Muscle layer of duodenum (tissue), 2 donors: ENCODE measurements at regions not wholly inside any gene's neighbourhood (a gene's known extent, or its start where the extent isn't known, plus 50 kb on each side); places are given as distances from the start of the nearest gene placed in this dataset.
"Not testable (repeated sequence)": the region's sequence is repeated elsewhere in the genome, so short reads cannot be mapped to it uniquely, and the experiment has no call there.

ENCODE experiments used
- H3K27ac ChIP-seq: one replicate; pipeline ENCODE4 v1.7.0; 2013; ENCODE audit warnings: mild to moderate bottlenecking, low read length
- H3K27me3 ChIP-seq: one replicate; pipeline ENCODE4 v1.7.0; 2013; ENCODE audit warnings: low read depth, mild to moderate bottlenecking, control low read depth, low read length
- H3K36me3 ChIP-seq, 2 donors: one replicate each; pipeline ENCODE4 v1.7.0; 2013; ENCODE audit warnings: low read length in 2 of 2, control low read depth in 1 of 2, mild to moderate bottlenecking in 1 of 2; ENCODE audit not compliant: insufficient read depth in 2 of 2, control insufficient read depth in 1 of 2
- H3K4me1 ChIP-seq, 2 donors: one replicate each; pipeline ENCODE4 v1.7.0; 2013; ENCODE audit warnings: low read length in 2 of 2, mild to moderate bottlenecking in 2 of 2, control low read depth in 1 of 2, moderate library complexity in 1 of 2; ENCODE audit not compliant: insufficient read depth in 2 of 2, control insufficient read depth in 1 of 2
- H3K4me3 ChIP-seq, 2 donors: one replicate each; pipeline ENCODE4 v1.7.0; 2013; ENCODE audit warnings: low read length in 2 of 2, low read depth in 1 of 2, mild to moderate bottlenecking in 1 of 2
- H3K9me3 ChIP-seq, 2 donors: one replicate each; pipeline ENCODE4 v1.7.0; 2013; ENCODE audit warnings: low read length in 2 of 2, control low read depth in 1 of 2, mild to moderate bottlenecking in 1 of 2; ENCODE audit not compliant: control insufficient read depth in 1 of 2
- donor health status: healthy.

GRCh38 chr12:116375278-116375842 lies 97.9 kb upstream of the MED13L start:
- H3K4me3 ChIP-seq = no peak overlapping the region
- H3K36me3 ChIP-seq = no peaks in the 10 kb centered on the region
- no peaks in the 10 kb centered on the region for H3K9me3 ChIP-seq
- peaks cover 4 to 7% of the 10 kb centered on the region in 2 donors for H3K4me1 ChIP-seq
- no peaks in the 10 kb centered on the region for H3K27me3 ChIP-seq
- H3K27ac ChIP-seq = no peak overlapping the region

- no peak overlapping the region for H3K27ac ChIP-seq
- peaks cover 7 to 9% of the 10 kb centered on the region in 2 donors for H3K4me1 ChIP-seq
- H3K27me3 ChIP-seq = no peaks in the 10 kb centered on the region
- H3K4me3 ChIP-seq = no peak overlapping the region
- H3K36me3 ChIP-seq = no peaks in the 10 kb centered on the region
- H3K9me3 ChIP-seq = no peaks in the 10 kb centered on the region
Measured at GRCh38 chr12:116376354-116377193, 99.1 kb upstream of the MED13L start.

GRCh38 chr12:116377194-116377571 lies 99.7 kb upstream of the MED13L start:
- H3K9me3 ChIP-seq = not testable (repeated sequence)

GRCh38 chr12:116378002-116378401 lies 100.5 kb upstream of the MED13L start:
- no peaks in the 10 kb centered on the region for H3K9me3 ChIP-seq
- H3K36me3 ChIP-seq = no peaks in the 10 kb centered on the region
- H3K27me3 ChIP-seq = no peaks in the 10 kb centered on the region
- peaks cover 10 to 24% of the 10 kb centered on the region in 2 donors for H3K4me1 ChIP-seq
- no peak overlapping the region for H3K27ac ChIP-seq
- no peak overlapping the region for H3K4me3 ChIP-seq

More at GRCh38 chr12:116377194-116377571, 99.7 kb upstream of the MED13L start:
- H3K4me3 ChIP-seq, H3K27me3 ChIP-seq, H3K27ac ChIP-seq, H3K36me3 ChIP-seq: not testable (repeated sequence)
- peaks cover 7 to 16% of the 10 kb centered on the region in 2 donors for H3K4me1 ChIP-seq

GRCh38 chr12:116380108-116380507 lies 102.6 kb upstream of the MED13L start:
- Histone ChIP-seq H3K9me3 (no peaks in the 10 kb centered on the region), H3K27ac (no peak overlapping the region), H3K4me1 (peaks cover 10 to 31% of the 10 kb centered on the region in 2 donors), H3K36me3 (no peaks in the 10 kb centered on the region), H3K27me3 (no peaks in the 10 kb centered on the region), H3K4me3 (no peak overlapping the region)

GRCh38 chr12:116380740-116381139 lies 103.2 kb upstream of the MED13L start:
- not testable (repeated sequence) for H3K36me3 ChIP-seq, H3K9me3 ChIP-seq, H3K4me3 ChIP-seq, H3K27ac ChIP-seq, H3K27me3 ChIP-seq
- H3K4me1 ChIP-seq = peaks cover 10 to 31% of the 10 kb centered on the region in 2 donors

GRCh38 chr12:116381240-116381743 lies 103.8 kb upstream of the MED13L start:
- Histone ChIP-seq H3K36me3 (no peaks in the 10 kb centered on the region), H3K4me1 (peaks cover 7 to 31% of the 10 kb centered on the region in 2 donors), H3K27ac (no peak overlapping the region), H3K9me3 (no peaks in the 10 kb centered on the region), H3K4me3 (no peak overlapping the region), H3K27me3 (no peaks in the 10 kb centered on the region)

GRCh38 chr12:116381744-116382685 lies 104.5 kb upstream of the MED13L start:
- H3K4me1 ChIP-seq = peaks cover 3 to 26% of the 10 kb centered on the region in 2 donors
- H3K9me3 ChIP-seq = no peaks in the 10 kb centered on the region
- no peak overlapping the region for H3K27ac ChIP-seq
- H3K27me3 ChIP-seq = no peaks in the 10 kb centered on the region
- H3K36me3 ChIP-seq = no peaks in the 10 kb centered on the region
- no peak overlapping the region for H3K4me3 ChIP-seq

GRCh38 chr12:116382686-116383530 lies 105.4 kb upstream of the MED13L start:
- no peaks in the 10 kb centered on the region for H3K36me3 ChIP-seq
- H3K4me1 ChIP-seq = peaks cover 3 to 26% of the 10 kb centered on the region in 2 donors
- no peaks in the 10 kb centered on the region for H3K27me3 ChIP-seq
- no peaks in the 10 kb centered on the region for H3K9me3 ChIP-seq
- no peak overlapping the region for H3K4me3 ChIP-seq
- H3K27ac ChIP-seq = no peak overlapping the region

- H3K4me1 ChIP-seq = peaks cover 3 to 26% of the 10 kb centered on the region in 2 donors
- no peak overlapping the region for H3K4me3 ChIP-seq
- H3K36me3 ChIP-seq = no peaks in the 10 kb centered on the region
- H3K9me3 ChIP-seq = no peaks in the 10 kb centered on the region
- no peak overlapping the region for H3K27ac ChIP-seq
- no peaks in the 10 kb centered on the region for H3K27me3 ChIP-seq
Measured at GRCh38 chr12:116384175-116384574, 106.7 kb upstream of the MED13L start.
